HG03108 (cell line): ENCODE measurements at regions not wholly inside any gene's neighbourhood (a gene's known extent, or its start where the extent isn't known, plus 50 kb on each side); places are given as distances from the start of the nearest gene placed in this dataset.

Experiments used
- ATAC-seq: cut with Tn5 transposase; IDR thresholded peaks from one replicate; pipeline ENCODE4 v1.9.1; 2021; ENCODE audit warnings: moderate library complexity; ENCODE audit not compliant: unreplicated experiment

GRCh38 chr17:12429116-12429515, 236.6 kb upstream of the MYOCD start:
- ATAC-seq = no peak

- ATAC-seq = peak; percentile 87
Observed at GRCh38 chr17:12431188-12431587, 234.5 kb upstream of the MYOCD start.

- no peak for ATAC-seq
Observed at GRCh38 chr17:12438212-12438611, 227.5 kb upstream of the MYOCD start.

- ATAC-seq = no peak
Observed at GRCh38 chr17:12438813-12439586, 226.7 kb upstream of the MYOCD start.

- no peak for ATAC-seq
Observed at GRCh38 chr17:12445331-12445730, 220.4 kb upstream of the MYOCD start.

- ATAC-seq = no peak
Observed at GRCh38 chr17:12457493-12457892, 208.2 kb upstream of the MYOCD start.

- no peak for ATAC-seq
Observed at GRCh38 chr17:12459736-12460135, 206.0 kb upstream of the MYOCD start.

GRCh38 chr17:12463102-12463501, 202.6 kb upstream of the MYOCD start:
- no peak for ATAC-seq

GRCh38 chr17:12472252-12473173, 193.2 kb upstream of the MYOCD start:
- no peak for ATAC-seq

- no peak for ATAC-seq
Observed at GRCh38 chr17:12478311-12478710, 187.4 kb upstream of the MYOCD start.

GRCh38 chr17:12485361-12485906, 180.3 kb upstream of the MYOCD start:
- ATAC-seq = no peak

GRCh38 chr17:12489325-12489724, 176.4 kb upstream of the MYOCD start:
- no peak for ATAC-seq

GRCh38 chr17:12492450-12492849, 173.2 kb upstream of the MYOCD start:
- no peak for ATAC-seq

GRCh38 chr17:12505866-12506265, 159.8 kb upstream of the MYOCD start:
- ATAC-seq = no peak

- ATAC-seq = no peak
Observed at GRCh38 chr17:12507026-12507595, 158.6 kb upstream of the MYOCD start.

GRCh38 chr17:12509801-12510200, 155.9 kb upstream of the MYOCD start:
- ATAC-seq = no peak

- no peak for ATAC-seq
Observed at GRCh38 chr17:12510535-12510934, 155.2 kb upstream of the MYOCD start.

- no peak for ATAC-seq
Observed at GRCh38 chr17:12512694-12513355, 152.9 kb upstream of the MYOCD start.

- no peak for ATAC-seq
Observed at GRCh38 chr17:12514596-12514995, 151.1 kb upstream of the MYOCD start.

- no peak for ATAC-seq
Observed at GRCh38 chr17:12519956-12520594, 145.6 kb upstream of the MYOCD start.
